ENCODE measurements at regions not wholly inside any gene's neighbourhood (a gene's known extent, or its start where the extent isn't known, plus 50 kb on each side); places are given as distances from the start of the nearest gene placed in this dataset.

GRCh38 chr2:136168720-136169119 lies 50.8 kb upstream of the CXCR4 start:
- no peaks in the 10 kb centered on the region for H4K20me1 ChIP-seq (ENCODE audit: insufficient read depth, low read length)
- H3K36me3 ChIP-seq (ENCODE audit: insufficient read depth, low read length) = no peaks in the 10 kb centered on the region
- BruUV-seq (replicated peaks) = no TSS peak
- no peaks in the 10 kb centered on the region for H3K9me3 ChIP-seq (ENCODE audit: low read length)
- H3K9me2 ChIP-seq (ENCODE audit: insufficient read depth, low read length) = no peaks in the 10 kb centered on the region
- H3K27ac ChIP-seq (ENCODE audit: low read depth, low read length, poor library complexity, severe bottlenecking) = no peak overlapping the region
- no peak overlapping the region for H2AFZ ChIP-seq (ENCODE audit: low read length)
- no peak overlapping the region for H3K4me2 ChIP-seq (ENCODE audit: low read length)
- no peak overlapping the region for H3K4me3 ChIP-seq (ENCODE audit: low read depth, low read length, poor library complexity, severe bottlenecking)
- POLR2A ChIA-PET = interaction anchor here (0.9 to 2.3 kb wide), 5 partner anchors 11 to 39 kb away, joined by 4 to 9 read pairs (median 4); no protein-coding TSS in a partner anchor
- H3K4me1 ChIP-seq (ENCODE audit: insufficient read depth, low read length, poor library complexity, severe bottlenecking) = peaks cover 28% of the 10 kb centered on the region
- no peak for TF ChIP-seq CTCF (conservative IDR thresholded peaks at IDR 0.05; ENCODE audit: low read length)
- TF ChIP-seq EZH2phosphoT487 (IDR thresholded peaks at IDR 0.05; ENCODE audit: borderline replicate concordance, low read depth, low read length) = no peak
- H3K79me2 ChIP-seq (ENCODE audit: insufficient read depth, low read depth, low read length) = no peaks in the 10 kb centered on the region
- CTCF ChIA-PET (ENCODE audit: unreplicated experiment) = interaction anchor here (1.2 kb wide), 1 partner anchor 8 kb away, joined by 3 read pairs; no protein-coding TSS in a partner anchor
- no peak for DNase-seq (ENCODE audit: low spot score)
- intact Hi-C loops (cut with micrococcal nuclease; ENCODE audit: unreplicated experiment) = no loop called here

- no peak for DNase-seq (ENCODE audit: low spot score)
- H2AFZ ChIP-seq (ENCODE audit: low read length) = 0 out of 2 replicates have a peak overlapping the region, but pooled peaks have one; percentile 33
- no peak overlapping the region for H3K4me2 ChIP-seq (ENCODE audit: low read length)
- CTCF ChIA-PET (ENCODE audit: unreplicated experiment) = no interaction called here
- H3K4me1 ChIP-seq (ENCODE audit: insufficient read depth, low read length, poor library complexity, severe bottlenecking) = peaks cover 29% of the 10 kb centered on the region
- intact Hi-C loops (cut with micrococcal nuclease; ENCODE audit: unreplicated experiment) = no loop called here
- POLR2A ChIA-PET = interaction anchor here (0.7 to 2.3 kb wide), 5 partner anchors 11 to 34 kb away, joined by 3 to 9 read pairs (median 4); no protein-coding TSS in a partner anchor
- no peak overlapping the region for H3K27ac ChIP-seq (ENCODE audit: low read depth, low read length, poor library complexity, severe bottlenecking)
- no peaks in the 10 kb centered on the region for H3K9me2 ChIP-seq (ENCODE audit: insufficient read depth, low read length)
- no peaks in the 10 kb centered on the region for H4K20me1 ChIP-seq (ENCODE audit: insufficient read depth, low read length)
- no peaks in the 10 kb centered on the region for H3K9me3 ChIP-seq (ENCODE audit: low read length)
- no TSS peak for BruUV-seq (replicated peaks)
- no peak for TF ChIP-seq EZH2phosphoT487 (IDR thresholded peaks at IDR 0.05; ENCODE audit: borderline replicate concordance, low read depth, low read length)
- TF ChIP-seq CTCF (conservative IDR thresholded peaks at IDR 0.05; ENCODE audit: low read length) = no peak
- no peak overlapping the region for H3K4me3 ChIP-seq (ENCODE audit: low read depth, low read length, poor library complexity, severe bottlenecking)
- no peaks in the 10 kb centered on the region for H3K79me2 ChIP-seq (ENCODE audit: insufficient read depth, low read depth, low read length)
- H3K36me3 ChIP-seq (ENCODE audit: insufficient read depth, low read length) = no peaks in the 10 kb centered on the region
These were observed 49.9 kb upstream of the CXCR4 start for GRCh38 chr2:136167721-136168475.
